ENCODE measurements at regions not wholly inside any gene's neighbourhood (a gene's known extent, or its start where the extent isn't known, plus 50 kb on each side); places are given as distances from the start of the nearest gene placed in this dataset.

DNA sequence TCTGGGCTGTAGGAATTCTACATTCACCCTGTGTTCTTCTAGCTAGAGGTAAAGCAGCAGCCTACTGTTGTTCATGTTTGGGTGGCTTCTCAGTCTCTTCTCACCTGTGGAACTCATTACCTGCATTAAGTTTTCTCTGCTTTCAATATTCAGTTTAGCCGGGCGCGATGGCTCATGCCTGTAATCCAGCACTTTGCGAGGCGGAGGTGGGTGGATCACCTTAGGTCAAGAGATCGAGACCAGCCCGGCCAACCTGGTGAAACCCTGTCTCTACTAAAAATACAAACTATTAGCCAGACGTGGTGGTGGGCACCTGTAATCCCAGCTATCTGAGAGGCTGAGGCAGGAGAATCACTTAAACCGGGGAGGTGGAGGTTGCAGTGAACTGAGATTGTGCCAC lies 139.8 kb upstream of the UBE2E3 start:
- no peaks in the 10 kb centered on the region for H3K4me1 ChIP-seq (ENCODE audit: low read length)
- no peak overlapping the region for H3K27ac ChIP-seq (ENCODE audit: low read length)
- H3K9me3 ChIP-seq (replicated peaks; ENCODE audit: insufficient read depth, low read length): no peaks in the 10 kb centered on the region
- H3K4me2 ChIP-seq (ENCODE audit: low read depth, low read length): no peak overlapping the region
- H4K20me1 ChIP-seq (ENCODE audit: insufficient read depth, low read length): no peaks in the 10 kb centered on the region
- TF ChIP-seq, protein P1, sequence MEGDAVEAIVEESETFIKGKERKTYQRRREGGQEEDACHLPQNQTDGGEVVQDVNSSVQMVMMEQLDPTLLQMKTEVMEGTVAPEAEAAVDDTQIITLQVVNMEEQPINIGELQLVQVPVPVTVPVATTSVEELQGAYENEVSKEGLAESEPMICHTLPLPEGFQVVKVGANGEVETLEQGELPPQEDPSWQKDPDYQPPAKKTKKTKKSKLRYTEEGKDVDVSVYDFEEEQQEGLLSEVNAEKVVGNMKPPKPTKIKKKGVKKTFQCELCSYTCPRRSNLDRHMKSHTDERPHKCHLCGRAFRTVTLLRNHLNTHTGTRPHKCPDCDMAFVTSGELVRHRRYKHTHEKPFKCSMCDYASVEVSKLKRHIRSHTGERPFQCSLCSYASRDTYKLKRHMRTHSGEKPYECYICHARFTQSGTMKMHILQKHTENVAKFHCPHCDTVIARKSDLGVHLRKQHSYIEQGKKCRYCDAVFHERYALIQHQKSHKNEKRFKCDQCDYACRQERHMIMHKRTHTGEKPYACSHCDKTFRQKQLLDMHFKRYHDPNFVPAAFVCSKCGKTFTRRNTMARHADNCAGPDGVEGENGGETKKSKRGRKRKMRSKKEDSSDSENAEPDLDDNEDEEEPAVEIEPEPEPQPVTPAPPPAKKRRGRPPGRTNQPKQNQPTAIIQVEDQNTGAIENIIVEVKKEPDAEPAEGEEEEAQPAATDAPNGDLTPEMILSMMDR (IDR thresholded peaks at IDR 0.05; ENCODE audit: low read length): no peak
- TF ChIP-seq EZH2phosphoT487 (IDR thresholded peaks at IDR 0.05; ENCODE audit: low read length): no peak
- no peak for TF ChIP-seq EZH2 (optimal IDR thresholded peaks at IDR 0.05; ENCODE audit: low read depth, low read length)
- H3K36me3 ChIP-seq (replicated peaks; ENCODE audit: insufficient read depth, low read length): no peaks in the 10 kb centered on the region
- no peak overlapping the region for H3K9ac ChIP-seq (ENCODE audit: low read length)
- no peaks in the 10 kb centered on the region for H3K9me2 ChIP-seq (replicated peaks; ENCODE audit: insufficient read depth, low read length)
- DNase-seq: no peak
- H3K27me3 ChIP-seq (replicated peaks; ENCODE audit: insufficient read depth, low read length): no peaks in the 10 kb centered on the region
- no peak overlapping the region for H2AFZ ChIP-seq (ENCODE audit: low read length)
- no peaks in the 10 kb centered on the region for H3F3A ChIP-seq (ENCODE audit: insufficient read depth, low read length)
- H3K4me3 ChIP-seq (ENCODE audit: low read length): no peak overlapping the region
- H3K79me2 ChIP-seq (ENCODE audit: low read length): no peaks in the 10 kb centered on the region

DNA sequence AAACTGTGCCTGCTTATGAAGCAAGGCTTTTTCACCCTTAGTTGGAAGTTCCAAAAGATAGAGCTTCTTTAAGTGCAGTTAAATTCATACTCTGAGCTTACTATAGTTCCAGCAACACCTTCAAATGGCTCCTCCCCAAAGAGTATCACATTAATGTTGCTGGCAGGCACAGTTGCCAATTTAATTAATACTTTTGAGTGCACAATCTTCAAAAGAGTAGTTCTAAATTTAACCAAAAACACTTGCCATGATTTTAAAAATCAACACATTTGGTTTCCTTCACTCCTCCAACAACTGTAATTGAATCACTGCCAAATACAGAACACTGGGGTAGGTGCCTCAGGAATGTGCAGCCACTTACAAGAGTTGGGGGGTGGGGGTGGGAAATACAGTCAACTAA lies 150.6 kb upstream of the UBE2E3 start:
- H3K27ac ChIP-seq (ENCODE audit: low read length): no peak overlapping the region

DNA sequence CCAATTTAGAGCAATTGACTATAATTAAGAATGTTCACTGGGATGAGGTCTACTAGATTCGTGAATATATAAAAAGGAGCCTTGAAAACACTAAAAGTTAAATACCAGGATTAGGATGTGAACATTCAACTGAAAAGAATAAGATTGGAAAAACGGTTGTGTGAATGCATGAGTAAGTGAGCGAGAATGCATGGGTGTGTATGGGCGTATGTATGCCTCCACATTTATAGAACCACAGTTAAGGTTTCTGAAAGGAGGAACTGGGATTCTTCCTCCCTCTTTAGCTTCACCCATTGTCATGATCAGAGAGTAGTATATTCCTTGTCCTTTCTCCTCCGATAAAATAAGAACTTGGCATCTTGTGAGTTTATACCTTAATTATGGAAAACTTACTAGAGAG lies 151.1 kb upstream of the UBE2E3 start:
- Histone ChIP-seq H3K4me2 (ENCODE audit: low read depth, low read length) (no peak overlapping the region), H4K20me1 (ENCODE audit: insufficient read depth, low read length) (no peaks in the 10 kb centered on the region), H3K36me3 (replicated peaks; ENCODE audit: insufficient read depth, low read length) (no peaks in the 10 kb centered on the region), H2AFZ (ENCODE audit: low read length) (no peak overlapping the region), H3K9ac (ENCODE audit: low read length) (no peak overlapping the region), H3K9me3 (replicated peaks; ENCODE audit: insufficient read depth, low read length) (no peaks in the 10 kb centered on the region), H3K4me1 (ENCODE audit: low read length) (0 out of 2 replicates have a peak, but pooled peaks cover 1% of the 10 kb centered on the region), H3K79me2 (ENCODE audit: low read length) (no peaks in the 10 kb centered on the region), H3K4me3 (ENCODE audit: low read length) (no peak overlapping the region), H3K9me2 (replicated peaks; ENCODE audit: insufficient read depth, low read length) (no peaks in the 10 kb centered on the region), H3K27me3 (replicated peaks; ENCODE audit: insufficient read depth, low read length) (no peaks in the 10 kb centered on the region), H3F3A (ENCODE audit: insufficient read depth, low read length) (no peaks in the 10 kb centered on the region), H3K27ac (ENCODE audit: low read length) (no peak overlapping the region)
- TF ChIP-seq EZH2 (optimal IDR thresholded peaks at IDR 0.05; ENCODE audit: low read depth, low read length) (no peak), EZH2phosphoT487 (IDR thresholded peaks at IDR 0.05; ENCODE audit: low read length) (no peak)
- TF ChIP-seq, protein P1 (IDR thresholded peaks at IDR 0.05; ENCODE audit: low read length): no peak
- DNase-seq: no peak

More for the DNA sequence above, 150.6 kb upstream of the UBE2E3 start:
- TF ChIP-seq, protein P1 (IDR thresholded peaks at IDR 0.05; ENCODE audit: low read length): no peak
- TF ChIP-seq EZH2 (optimal IDR thresholded peaks at IDR 0.05; ENCODE audit: low read depth, low read length): no peak
- Histone ChIP-seq H2AFZ (ENCODE audit: low read length) (no peak overlapping the region), H3K4me3 (ENCODE audit: low read length) (no peak overlapping the region), H4K20me1 (ENCODE audit: insufficient read depth, low read length) (no peaks in the 10 kb centered on the region), H3K27me3 (replicated peaks; ENCODE audit: insufficient read depth, low read length) (no peaks in the 10 kb centered on the region), H3K4me2 (ENCODE audit: low read depth, low read length) (no peak overlapping the region), H3K9me2 (replicated peaks; ENCODE audit: insufficient read depth, low read length) (no peaks in the 10 kb centered on the region), H3K79me2 (ENCODE audit: low read length) (no peaks in the 10 kb centered on the region), H3K9ac (ENCODE audit: low read length) (no peak overlapping the region), H3K9me3 (replicated peaks; ENCODE audit: insufficient read depth, low read length) (no peaks in the 10 kb centered on the region), H3F3A (ENCODE audit: insufficient read depth, low read length) (no peaks in the 10 kb centered on the region), H3K36me3 (replicated peaks; ENCODE audit: insufficient read depth, low read length) (no peaks in the 10 kb centered on the region), H3K4me1 (ENCODE audit: low read length) (no peaks in the 10 kb centered on the region)
- no peak for DNase-seq
